Epithelial cell of esophagus (primary cell): ENCODE measurements at regions not wholly inside any gene's neighbourhood (a gene's known extent, or its start where the extent isn't known, plus 50 kb on each side); places are given as distances from the start of the nearest gene placed in this dataset.

ENCODE experiments used
- DNase-seq: peaks from one replicate; pipeline ENCODE4 v3.0.0; 2010; ENCODE audit warnings: low read depth
- H3K4me3 ChIP-seq: 2 replicates; pipeline ENCODE4 v1.5.1; 2011; ENCODE audit warnings: mild to moderate bottlenecking, low read length, control low read depth
- CTCF ChIP-seq: IDR thresholded peaks from 2 replicates; pipeline ENCODE4 v1.5.1; 2011; ENCODE audit warnings: low read depth, mild to moderate bottlenecking, low read length, control low read depth, inconsistent platforms; ENCODE audit not compliant: insufficient read depth; ENCODE audit errors: missing control alignments

- no peak overlapping the region for H3K4me3 ChIP-seq
- no peak for DNase-seq
- no peak for TF ChIP-seq CTCF
Measured at GRCh38 chr6:113181164-113181563, 676.0 kb upstream of the MARCKS start.

- no peak overlapping the region for H3K4me3 ChIP-seq
- DNase-seq: peak; percentile 38
- TF ChIP-seq CTCF: no peak
Measured at GRCh38 chr6:113182370-113183141, 674.6 kb upstream of the MARCKS start.

- H3K4me3 ChIP-seq: no peak overlapping the region
- no peak for DNase-seq
Measured at GRCh38 chr6:113184291-113184690, 672.9 kb upstream of the MARCKS start.

GRCh38 chr6:113184736-113185135, 672.4 kb upstream of the MARCKS start:
- no peak for TF ChIP-seq CTCF
- DNase-seq: no peak
- no peak overlapping the region for H3K4me3 ChIP-seq

More at GRCh38 chr6:113184291-113184690, 672.9 kb upstream of the MARCKS start:
- TF ChIP-seq CTCF: no peak

- no peak overlapping the region for H3K4me3 ChIP-seq
- no peak for TF ChIP-seq CTCF
- no peak for DNase-seq
Measured at GRCh38 chr6:113185299-113185698, 671.8 kb upstream of the MARCKS start.

- no peak for TF ChIP-seq CTCF
- H3K4me3 ChIP-seq: no peak overlapping the region
- DNase-seq: no peak
Measured at GRCh38 chr6:113187661-113188060, 669.5 kb upstream of the MARCKS start.

GRCh38 chr6:113188962-113189361, 668.2 kb upstream of the MARCKS start:
- TF ChIP-seq CTCF: no peak
- H3K4me3 ChIP-seq: no peak overlapping the region
- no peak for DNase-seq
